Gastroesophageal sphincter (tissue), 4 donors: ENCODE measurements at regions not wholly inside any gene's neighbourhood (a gene's known extent, or its start where the extent isn't known, plus 50 kb on each side); places are given as distances from the start of the nearest gene placed in this dataset.
"Not testable (repeated sequence)": the region's sequence is repeated elsewhere in the genome, so short reads cannot be mapped to it uniquely, and the experiment has no call there.

Source experiments
- ATAC-seq: fragments of 150-250 bp; one replicate; pipeline ENCODE4 v1.9.1; 2016; ENCODE audit warnings: mild to moderate bottlenecking, moderate library complexity
- H3K27ac ChIP-seq, 4 donors: fragments of 200-600 bp; sonication (generic) in 3 of 4; 1 replicate in 3 of 4; 2 replicates in 1 of 4; pipeline ENCODE4 v1.5.1; 2016 to 2019
- H3K27me3 ChIP-seq: fragments of 200-600 bp; sonication (generic); one replicate; pipeline ENCODE4 v1.5.1; 2019
- H3K36me3 ChIP-seq, 2 donors: fragments of 200-600 bp; sonication (generic); one replicate each; pipeline ENCODE4 v1.5.1; 2019; ENCODE audit warnings: control low read depth in 1 of 2
- H3K4me1 ChIP-seq, 3 donors: fragments of 200-600 bp; sonication (generic); 1 replicate in 2 of 3; 2 replicates in 1 of 3; pipeline ENCODE4 v1.5.1; 2016 to 2019; ENCODE audit warnings: control low read depth in 2 of 3
- H3K4me3 ChIP-seq, 2 donors: fragments of 200-600 bp; sonication (generic); one replicate each; pipeline ENCODE4 v1.5.1; 2019; ENCODE audit warnings: mild to moderate bottlenecking in 1 of 2, moderate library complexity in 1 of 2
- H3K9me3 ChIP-seq, 3 donors: fragments of 200-600 bp; sonication (generic); one replicate each; pipeline ENCODE4 v1.5.1; 2017 to 2019; ENCODE audit warnings: control low read depth in 2 of 3
- CTCF ChIP-seq, 4 experiments: fragments of 200-600 bp in 2 of 4; fragments of 450-650 bp in 2 of 4; sonication (generic) in 1 of 4; IDR thresholded peaks; one replicate each; pipeline ENCODE4 v1.5.1; 2017 to 2019; ENCODE audit warnings: antibody characterized with exemption in 4 of 4, mild to moderate bottlenecking in 2 of 4, moderate library complexity in 2 of 4
- EP300 ChIP-seq: sonication (generic); formaldehyde crosslinking; IDR thresholded peaks from one replicate; pipeline ENCODE4 v1.6.1; 2017; ENCODE audit warnings: antibody characterized with exemption, mild to moderate bottlenecking
- POLR2A ChIP-seq, 2 donors: fragments of 450-650 bp; IDR thresholded peaks; one replicate each; pipeline ENCODE4 v1.6.1; 2017; ENCODE audit warnings: antibody characterized with exemption in 2 of 2, mild to moderate bottlenecking in 2 of 2, moderate library complexity in 1 of 2
- POLR2AphosphoS5 ChIP-seq: sonication (generic); formaldehyde crosslinking; IDR thresholded peaks from one replicate; pipeline ENCODE4 v1.6.1; 2017; ENCODE audit warnings: antibody characterized with exemption
- WGBS, 2 donors: methylation state at CpG; one replicate each; pipeline ENCODE4 v1.1.5; 2018; ENCODE audit warnings: low coverage in 1 of 2; 5-methylcytosine and 5-hydroxymethylcytosine counted together

GRCh38 chr13:54513254-54513653 lies 1484.6 kb downstream of the OLFM4 start:
- Histone ChIP-seq H3K4me3 (no peak overlapping the region), H3K36me3 (no peaks in the 10 kb centered on the region), H3K9me3 (no peaks in the 10 kb centered on the region), H3K27me3 (no peaks in the 10 kb centered on the region), H3K27ac (no peak overlapping the region), H3K4me1 (no peaks in the 10 kb centered on the region)
- no peak for ATAC-seq
- TF ChIP-seq POLR2A (IDR thresholded peaks at IDR 0.05) (no peak), EP300 (no peak), CTCF (IDR thresholded peaks at IDR 0.05) (no peak), POLR2AphosphoS5 (no peak)
- 20 to 57% methylated on average over 1 of the region's 1 CpG for WGBS, 2 donors

- Histone ChIP-seq H3K27ac (no peak overlapping the region), H3K9me3 (no peaks in the 10 kb centered on the region), H3K4me3 (no peak overlapping the region), H3K4me1 (no peaks in the 10 kb centered on the region), H3K27me3 (no peaks in the 10 kb centered on the region), H3K36me3 (no peaks in the 10 kb centered on the region)
- WGBS, 2 donors, result 31 to 50% methylated on average over 3 of the region's 3 CpGs
- ATAC-seq, result no peak
- no peak for TF ChIP-seq POLR2AphosphoS5
- no peak for TF ChIP-seq POLR2A (IDR thresholded peaks at IDR 0.05)
- no peak for TF ChIP-seq CTCF (IDR thresholded peaks at IDR 0.05)
- TF ChIP-seq EP300, result no peak
Observed at GRCh38 chr13:54536112-54536511, 1507.5 kb downstream of the OLFM4 start.

- ATAC-seq, result no peak
- Histone ChIP-seq H3K36me3 (no peaks in the 10 kb centered on the region), H3K27ac (no peak overlapping the region), H3K4me3 (no peak overlapping the region), H3K27me3 (no peaks in the 10 kb centered on the region), H3K4me1 (no peaks in the 10 kb centered on the region), H3K9me3 (no peaks in the 10 kb centered on the region)
- TF ChIP-seq CTCF (IDR thresholded peaks at IDR 0.05), result no peak
- no peak for TF ChIP-seq EP300
- no peak for TF ChIP-seq POLR2A (IDR thresholded peaks at IDR 0.05)
- TF ChIP-seq POLR2AphosphoS5, result no peak
- WGBS, 2 donors, result 31 to 57% methylated on average over 2 of the region's 2 CpGs
Observed at GRCh38 chr13:54563286-54563685, 1534.7 kb downstream of the OLFM4 start.

- not testable (repeated sequence) for H3K9me3 ChIP-seq, H3K36me3 ChIP-seq, H3K27ac ChIP-seq, ATAC-seq, H3K4me1 ChIP-seq, H3K27me3 ChIP-seq, H3K4me3 ChIP-seq
- 77 to 100% methylated on average over 2 to 7 of the region's 13 CpGs for WGBS, 2 donors
Observed at GRCh38 chr13:54572037-54572436, 1543.4 kb downstream of the OLFM4 start.

GRCh38 chr13:54573186-54573585 lies 1544.6 kb downstream of the OLFM4 start:
- WGBS, 2 donors, result 97 to 100% methylated on average over 2 to 6 of the region's 6 CpGs
- no peak overlapping the region for H3K4me3 ChIP-seq
- TF ChIP-seq CTCF (IDR thresholded peaks at IDR 0.05) (no peak), EP300 (no peak), POLR2A (IDR thresholded peaks at IDR 0.05) (no peak), POLR2AphosphoS5 (no peak)
- H3K27ac ChIP-seq, result no peak overlapping the region
- H3K9me3 ChIP-seq, result no peaks in the 10 kb centered on the region
- H3K36me3 ChIP-seq, result no peaks in the 10 kb centered on the region
- no peak for ATAC-seq
- no peaks in the 10 kb centered on the region for H3K27me3 ChIP-seq
- H3K4me1 ChIP-seq, result no peaks in the 10 kb centered on the region

- WGBS, 2 donors, result 51% methylated on average over 3 to 4 of the region's 4 CpGs
- no peaks in the 10 kb centered on the region for H3K36me3 ChIP-seq
- H3K27me3 ChIP-seq, result no peaks in the 10 kb centered on the region
- no peaks in the 10 kb centered on the region for H3K9me3 ChIP-seq
- TF ChIP-seq POLR2AphosphoS5 (no peak), CTCF (IDR thresholded peaks at IDR 0.05) (no peak), POLR2A (IDR thresholded peaks at IDR 0.05) (no peak), EP300 (no peak)
- no peak overlapping the region for H3K27ac ChIP-seq
- ATAC-seq, result no peak
- H3K4me1 ChIP-seq, result no peaks in the 10 kb centered on the region
- no peak overlapping the region for H3K4me3 ChIP-seq
Observed at GRCh38 chr13:54574791-54575190, 1546.2 kb downstream of the OLFM4 start.
